ENCODE measurements at regions not wholly inside any gene's neighbourhood (a gene's known extent, or its start where the extent isn't known, plus 50 kb on each side); places are given as distances from the start of the nearest gene placed in this dataset.

GRCh38 chr3:10757821-10758130, 58.3 kb upstream of the SLC6A11 start:
- TF ChIP-seq, protein P1, sequence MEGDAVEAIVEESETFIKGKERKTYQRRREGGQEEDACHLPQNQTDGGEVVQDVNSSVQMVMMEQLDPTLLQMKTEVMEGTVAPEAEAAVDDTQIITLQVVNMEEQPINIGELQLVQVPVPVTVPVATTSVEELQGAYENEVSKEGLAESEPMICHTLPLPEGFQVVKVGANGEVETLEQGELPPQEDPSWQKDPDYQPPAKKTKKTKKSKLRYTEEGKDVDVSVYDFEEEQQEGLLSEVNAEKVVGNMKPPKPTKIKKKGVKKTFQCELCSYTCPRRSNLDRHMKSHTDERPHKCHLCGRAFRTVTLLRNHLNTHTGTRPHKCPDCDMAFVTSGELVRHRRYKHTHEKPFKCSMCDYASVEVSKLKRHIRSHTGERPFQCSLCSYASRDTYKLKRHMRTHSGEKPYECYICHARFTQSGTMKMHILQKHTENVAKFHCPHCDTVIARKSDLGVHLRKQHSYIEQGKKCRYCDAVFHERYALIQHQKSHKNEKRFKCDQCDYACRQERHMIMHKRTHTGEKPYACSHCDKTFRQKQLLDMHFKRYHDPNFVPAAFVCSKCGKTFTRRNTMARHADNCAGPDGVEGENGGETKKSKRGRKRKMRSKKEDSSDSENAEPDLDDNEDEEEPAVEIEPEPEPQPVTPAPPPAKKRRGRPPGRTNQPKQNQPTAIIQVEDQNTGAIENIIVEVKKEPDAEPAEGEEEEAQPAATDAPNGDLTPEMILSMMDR (conservative IDR thresholded peaks at IDR 0.05; ENCODE audit: low read length) = no peak
- no peak for TF ChIP-seq EZH2phosphoT487 (IDR thresholded peaks at IDR 0.05; ENCODE audit: borderline replicate concordance, low read depth, low read length)

All from OCI-LY7 (cell line).